Gastroesophageal sphincter (tissue), 3 donors: ENCODE measurements at regions not wholly inside any gene's neighbourhood (a gene's known extent, or its start where the extent isn't known, plus 50 kb on each side); places are given as distances from the start of the nearest gene placed in this dataset.

Experiments used
- POLR2A ChIP-seq, 2 donors: fragments of 450-650 bp; IDR thresholded peaks; one replicate each; pipeline ENCODE4 v1.6.1; 2017; ENCODE audit warnings: antibody characterized with exemption in 2 of 2, mild to moderate bottlenecking in 2 of 2, moderate library complexity in 1 of 2
- TF ChIP-seq, protein P1 (sequence below), 4 experiments: fragments of 200-600 bp in 2 of 4; fragments of 450-650 bp in 2 of 4; sonication (generic) in 1 of 4; IDR thresholded peaks; one replicate each; pipeline ENCODE4 v1.5.1; 2017 to 2019; ENCODE audit warnings: antibody characterized with exemption in 4 of 4, mild to moderate bottlenecking in 2 of 4, moderate library complexity in 2 of 4

DNA sequence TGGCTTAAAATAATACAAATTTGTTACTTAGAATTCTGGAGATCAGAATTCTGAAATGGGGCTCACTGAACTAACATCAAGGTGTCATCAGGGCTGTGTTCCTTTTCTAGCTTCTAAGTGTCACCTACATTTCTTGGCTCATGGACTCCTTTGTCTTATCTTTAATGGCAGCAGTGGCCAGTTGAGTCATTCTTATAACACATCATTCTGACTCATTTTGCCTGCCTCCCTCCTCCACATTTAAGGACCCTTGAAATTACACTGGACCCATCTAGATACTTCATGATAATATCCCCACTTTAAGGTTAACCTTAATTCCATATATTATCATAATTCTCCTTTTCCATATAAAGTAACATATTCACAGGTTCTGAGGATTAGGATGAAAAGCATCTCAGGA lies 215.9 kb downstream of the GUCY2F start:
- TF ChIP-seq, protein P1, sequence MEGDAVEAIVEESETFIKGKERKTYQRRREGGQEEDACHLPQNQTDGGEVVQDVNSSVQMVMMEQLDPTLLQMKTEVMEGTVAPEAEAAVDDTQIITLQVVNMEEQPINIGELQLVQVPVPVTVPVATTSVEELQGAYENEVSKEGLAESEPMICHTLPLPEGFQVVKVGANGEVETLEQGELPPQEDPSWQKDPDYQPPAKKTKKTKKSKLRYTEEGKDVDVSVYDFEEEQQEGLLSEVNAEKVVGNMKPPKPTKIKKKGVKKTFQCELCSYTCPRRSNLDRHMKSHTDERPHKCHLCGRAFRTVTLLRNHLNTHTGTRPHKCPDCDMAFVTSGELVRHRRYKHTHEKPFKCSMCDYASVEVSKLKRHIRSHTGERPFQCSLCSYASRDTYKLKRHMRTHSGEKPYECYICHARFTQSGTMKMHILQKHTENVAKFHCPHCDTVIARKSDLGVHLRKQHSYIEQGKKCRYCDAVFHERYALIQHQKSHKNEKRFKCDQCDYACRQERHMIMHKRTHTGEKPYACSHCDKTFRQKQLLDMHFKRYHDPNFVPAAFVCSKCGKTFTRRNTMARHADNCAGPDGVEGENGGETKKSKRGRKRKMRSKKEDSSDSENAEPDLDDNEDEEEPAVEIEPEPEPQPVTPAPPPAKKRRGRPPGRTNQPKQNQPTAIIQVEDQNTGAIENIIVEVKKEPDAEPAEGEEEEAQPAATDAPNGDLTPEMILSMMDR (IDR thresholded peaks at IDR 0.05), result no peak
- no peak for TF ChIP-seq POLR2A (IDR thresholded peaks at IDR 0.05)
